GM21423 (cell line): ENCODE measurements at regions not wholly inside any gene's neighbourhood (a gene's known extent, or its start where the extent isn't known, plus 50 kb on each side); places are given as distances from the start of the nearest gene placed in this dataset.

Source experiments
- ATAC-seq: cut with Tn5 transposase; IDR thresholded peaks from one replicate; pipeline ENCODE4 v1.9.1; 2021; ENCODE audit warnings: mild to moderate bottlenecking, moderate library complexity; ENCODE audit not compliant: unreplicated experiment

DNA sequence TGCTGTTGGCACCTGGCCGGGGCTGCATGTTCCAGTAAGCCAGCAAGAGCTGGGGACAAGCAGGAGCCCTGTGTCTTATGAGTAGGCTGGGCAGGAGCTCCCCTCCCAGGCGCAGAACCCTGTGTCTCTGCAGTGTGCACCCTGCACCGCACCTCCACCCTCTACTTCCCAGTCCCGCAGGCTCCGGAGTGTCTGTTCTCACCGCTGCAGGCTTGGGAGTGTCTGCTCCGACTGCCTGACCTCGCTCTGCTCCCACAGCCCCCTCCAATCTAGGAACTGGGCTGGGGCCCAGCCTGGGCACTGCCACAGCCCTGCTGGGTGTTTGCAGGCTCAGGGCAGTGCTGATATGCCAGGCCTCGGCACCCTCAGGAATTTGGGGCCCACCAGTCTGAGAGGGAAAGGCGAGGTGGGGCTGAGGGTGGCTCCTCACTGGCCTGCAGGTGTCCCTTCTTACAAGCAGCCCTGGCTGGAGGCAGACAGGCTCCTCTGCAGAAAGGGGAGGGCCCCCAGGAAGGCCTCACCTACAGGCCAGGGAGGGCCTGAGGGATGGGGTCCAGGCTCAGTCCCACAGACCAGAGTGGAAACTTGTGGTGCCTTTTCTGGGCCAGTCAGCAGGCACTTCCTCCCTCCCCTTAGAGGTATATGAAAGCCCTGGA, 871.6 kb upstream of the GJE1 start:
- no peak for ATAC-seq

- no peak for ATAC-seq
Measured at GRCh38 chr6:141260627-141261015, 872.1 kb upstream of the GJE1 start.

DNA sequence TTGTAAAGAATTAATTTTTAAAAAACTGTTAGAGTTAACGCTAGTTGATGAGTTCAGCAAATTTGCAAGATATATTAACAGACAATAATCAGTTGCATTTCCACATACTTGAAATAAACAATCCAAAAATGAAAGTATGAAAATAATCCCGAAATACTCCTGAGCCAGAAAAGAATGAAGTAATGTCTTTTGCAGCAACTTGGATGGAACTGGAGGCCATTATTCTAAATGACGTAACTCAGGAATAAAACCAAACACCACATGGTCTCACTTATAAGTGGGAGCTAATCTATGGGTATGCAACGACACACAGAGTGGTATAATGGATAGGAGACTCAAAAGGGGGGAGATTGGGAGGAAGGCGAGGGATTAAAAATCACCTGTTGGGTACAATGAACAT, 872.9 kb upstream of the GJE1 start:
- no peak for ATAC-seq

GRCh38 chr6:141259091-141259490, 873.6 kb upstream of the GJE1 start:
- ATAC-seq, result no peak

- ATAC-seq, result no peak
Measured at GRCh38 chr6:141258516-141258915, 874.2 kb upstream of the GJE1 start.

GRCh38 chr6:141254336-141254735, 878.4 kb upstream of the GJE1 start:
- ATAC-seq, result no peak

DNA sequence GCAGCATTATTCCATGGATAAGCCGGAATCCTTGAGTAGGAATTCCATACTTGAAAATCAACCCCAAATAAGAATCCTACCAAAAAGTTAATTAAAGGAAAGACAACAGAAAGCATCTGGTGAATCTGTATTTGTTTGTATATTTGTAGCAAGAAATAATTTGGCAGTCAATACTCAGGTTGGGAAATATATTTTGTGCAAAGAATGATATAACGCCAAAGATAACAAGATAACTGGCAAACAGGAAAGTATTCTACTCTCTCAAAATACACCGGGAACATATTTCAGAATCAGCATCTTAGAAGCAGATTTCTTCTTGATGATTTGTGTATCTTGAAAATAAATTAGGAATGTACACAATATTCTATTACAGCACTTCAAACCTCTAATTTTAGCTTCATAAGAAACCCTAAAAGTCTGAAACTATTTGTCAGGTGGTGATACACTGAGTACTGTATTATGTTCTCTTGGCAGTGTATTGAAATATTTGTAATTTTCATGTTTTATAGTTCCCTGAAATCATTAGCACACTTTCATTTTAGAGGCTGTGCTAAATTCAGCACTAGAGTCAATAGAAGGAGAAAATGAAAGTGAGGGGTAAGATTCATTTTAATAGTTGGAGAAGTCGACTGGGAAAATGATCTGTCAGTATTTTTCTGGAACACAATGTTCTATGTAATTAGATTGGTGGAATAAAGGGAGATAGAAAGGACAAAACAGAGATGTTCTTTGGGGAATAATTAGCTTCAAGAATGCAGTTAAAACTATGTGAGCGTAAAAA, 879.7 kb upstream of the GJE1 start:
- no peak for ATAC-seq

- no peak for ATAC-seq
Measured at GRCh38 chr6:141251286-141251685, 881.4 kb upstream of the GJE1 start.

DNA sequence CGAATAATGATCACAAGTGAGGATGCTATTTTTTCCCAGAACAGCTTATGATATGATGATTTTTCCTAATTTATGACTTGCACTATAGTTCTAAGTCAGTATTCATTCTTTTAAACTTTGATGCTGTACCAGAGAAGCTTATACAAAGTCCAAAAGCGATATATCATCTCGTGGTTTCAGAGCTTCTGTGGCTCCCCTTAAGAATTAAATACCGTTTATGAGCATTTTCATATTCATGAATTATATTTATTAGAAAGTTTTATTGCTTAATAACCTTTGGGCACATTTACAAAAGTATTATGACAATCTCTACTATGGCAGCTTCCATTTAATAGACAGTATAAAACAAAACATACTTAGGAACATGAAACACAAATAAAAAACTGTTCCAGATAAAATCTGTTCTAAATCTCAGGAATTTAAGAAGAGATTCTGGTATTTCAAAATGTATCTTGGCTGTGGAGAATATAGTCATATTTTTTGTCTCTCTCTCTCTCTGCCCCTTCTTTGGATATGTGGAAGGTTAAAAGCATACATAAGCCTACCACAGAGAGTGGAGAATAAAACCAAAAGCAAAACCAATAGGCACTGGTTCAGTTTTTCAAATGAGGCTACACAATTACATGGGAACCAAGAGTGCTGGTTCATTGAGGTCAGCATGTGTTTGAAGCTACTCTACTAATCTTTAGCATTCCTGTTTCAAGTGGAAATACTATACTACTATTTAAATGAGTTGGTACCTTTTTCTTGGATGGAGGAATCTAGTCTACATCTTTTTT, 884.5 kb upstream of the GJE1 start:
- ATAC-seq, result no peak

- no peak for ATAC-seq
Measured at GRCh38 chr6:141244366-141244765, 888.4 kb upstream of the GJE1 start.

GRCh38 chr6:141242957-141243356, 889.8 kb upstream of the GJE1 start:
- no peak for ATAC-seq

GRCh38 chr6:141229296-141229695, 903.4 kb upstream of the GJE1 start:
- ATAC-seq, result no peak

DNA sequence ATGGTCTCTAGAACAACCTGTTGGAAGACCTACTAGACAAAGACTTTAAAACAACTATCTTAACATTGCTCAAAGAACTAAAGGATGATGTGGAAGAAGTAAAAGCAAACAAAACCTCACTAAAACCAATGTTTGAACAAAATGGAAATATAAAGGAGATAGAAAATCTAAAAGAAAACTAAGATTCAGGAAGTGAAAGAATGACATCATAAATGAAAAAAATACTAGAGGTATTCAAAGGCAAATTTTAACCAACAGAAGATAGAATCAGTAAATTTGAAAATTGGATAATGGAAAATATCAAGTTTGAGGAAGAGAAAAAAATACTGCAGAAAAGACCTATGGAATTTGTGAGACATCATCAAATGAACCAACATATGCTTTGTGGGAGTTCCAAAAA, 914.1 kb upstream of the GJE1 start:
- ATAC-seq, result no peak

DNA sequence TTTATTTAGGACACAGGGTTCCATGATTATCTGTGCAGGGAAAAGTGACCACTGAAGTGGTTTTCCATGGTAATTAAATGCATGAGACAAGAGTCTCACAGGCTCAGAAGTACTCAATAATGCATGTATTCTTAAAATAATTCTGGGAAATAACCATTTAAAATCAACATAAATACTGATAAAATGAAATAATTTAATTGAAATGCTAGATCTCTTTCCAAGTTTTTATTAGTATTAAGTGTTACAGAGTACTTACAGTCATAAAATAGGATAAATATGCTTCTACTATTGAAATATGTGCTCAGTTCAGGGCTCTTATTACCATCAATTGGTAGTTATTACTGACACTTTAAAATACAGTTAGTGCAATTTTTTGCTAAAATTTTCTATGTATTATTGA, 916.0 kb upstream of the GJE1 start:
- no peak for ATAC-seq

- ATAC-seq, result no peak
Measured at GRCh38 chr6:141212296-141212695, 920.4 kb upstream of the GJE1 start.

DNA sequence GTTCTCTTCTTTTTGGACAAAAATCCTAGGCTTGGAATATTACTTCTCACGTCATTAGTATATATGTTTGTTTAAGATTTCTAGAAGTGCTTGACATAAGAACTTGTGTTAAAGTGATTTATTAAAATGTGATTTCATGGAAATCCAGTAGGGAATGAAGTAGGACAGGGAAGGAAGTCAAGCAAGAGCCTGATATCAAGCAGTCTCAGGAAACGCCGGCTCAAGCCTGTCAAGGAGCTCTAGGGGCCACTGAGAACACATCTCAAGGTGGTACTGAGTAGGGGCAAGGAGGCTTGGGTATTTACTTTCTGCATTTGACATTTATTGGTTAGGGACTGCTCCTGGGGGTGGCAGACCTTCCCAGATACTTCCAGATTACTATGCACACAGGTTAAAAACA, 920.9 kb upstream of the GJE1 start:
- ATAC-seq, result no peak

GRCh38 chr6:141210901-141211300, 921.8 kb upstream of the GJE1 start:
- ATAC-seq, result no peak

DNA sequence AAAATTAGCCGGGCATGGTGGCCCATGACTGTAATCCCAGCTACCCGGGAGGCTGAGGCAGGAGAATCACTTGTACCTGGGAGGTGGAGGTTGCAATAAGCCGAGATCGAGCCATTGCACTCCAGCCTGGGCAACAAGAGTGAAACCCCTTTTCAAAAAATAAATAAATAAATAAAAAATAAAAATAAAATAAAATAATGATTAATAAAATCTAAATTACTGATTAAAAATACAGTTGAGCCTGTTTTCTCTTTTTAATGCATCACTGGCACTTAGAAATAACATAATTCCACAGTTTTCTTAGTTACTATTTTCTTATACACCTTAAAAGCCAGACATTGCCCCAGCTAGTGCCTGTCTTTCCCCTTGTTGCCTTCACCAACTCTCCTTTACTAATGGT, 922.8 kb upstream of the GJE1 start:
- ATAC-seq, result no peak

GRCh38 chr6:141208101-141208500, 924.6 kb upstream of the GJE1 start:
- ATAC-seq, result no peak

- no peak for ATAC-seq
Measured at GRCh38 chr6:141203902-141204575, 928.7 kb upstream of the GJE1 start.

- ATAC-seq, result no peak
Measured at GRCh38 chr6:141202626-141203025, 930.1 kb upstream of the GJE1 start.
